ENCODE measurements at regions not wholly inside any gene's neighbourhood (a gene's known extent, or its start where the extent isn't known, plus 50 kb on each side); places are given as distances from the start of the nearest gene placed in this dataset.
A peak's percentile ranks its signal among the peaks of the same experiment; 100 is the strongest.

- Histone ChIP-seq H3K4me1 (replicated peaks in 1 of 2) (peaks cover 12 to 49% of the 10 kb centered on the region in 2 donors), H3K27ac (no peak overlapping the region), H3K4me3 (no peak overlapping the region)
- peak in 4 of 8 experiments; percentile 23 to 86 (median 75) for ATAC-seq (replicated peaks in 6 of 8)
- 8 to 100% (median 72%) methylated on average over 2 to 5 of the region's 6 CpGs for WGBS, 10 experiments
- in situ Hi-C loops (cut with MboI; ENCODE audit: low pct_unique_long_range_greater_than_20kb in 2 of 9, low sequenced_read_pairs in 9 of 9, unreplicated experiment in 9 of 9): no loop called here
Measured at GRCh38 chr4:30839583-30840520, 119.7 kb downstream of the PCDH7 start.

- in situ Hi-C loops (cut with MboI; ENCODE audit: low pct_unique_long_range_greater_than_20kb in 2 of 9, low sequenced_read_pairs in 9 of 9, unreplicated experiment in 9 of 9): no loop called here
- ATAC-seq (replicated peaks in 6 of 8): peak in 1 of 8 experiments; percentile 52
- peaks cover 12 to 44% of the 10 kb centered on the region in 2 donors for H3K4me1 ChIP-seq (replicated peaks in 1 of 2)
- WGBS, 10 experiments: 7 to 100% (median 92%) methylated on average over 1 to 3 of the region's 3 CpGs; no CpG with 5 or more reads in 1 of the 10 experiments
- no peak overlapping the region for H3K4me3 ChIP-seq
- H3K27ac ChIP-seq: no peak overlapping the region
Measured at GRCh38 chr4:30840571-30840970, 120.4 kb downstream of the PCDH7 start.

GRCh38 chr4:30842142-30842541, 122.0 kb downstream of the PCDH7 start:
- in situ Hi-C loops (cut with MboI; ENCODE audit: low pct_unique_long_range_greater_than_20kb in 2 of 9, low sequenced_read_pairs in 9 of 9, unreplicated experiment in 9 of 9): no loop called here
- H3K4me1 ChIP-seq (replicated peaks in 1 of 2): peaks cover 6 to 30% of the 10 kb centered on the region in 2 donors

GRCh38 chr4:30842689-30843088, 122.5 kb downstream of the PCDH7 start:
- WGBS, 10 experiments: 40 to 93% (median 84%) methylated on average over 3 to 6 of the region's 6 CpGs
- in situ Hi-C loops (cut with MboI; ENCODE audit: low pct_unique_long_range_greater_than_20kb in 2 of 9, low sequenced_read_pairs in 9 of 9, unreplicated experiment in 9 of 9): no loop called here
- Histone ChIP-seq H3K27ac (no peak overlapping the region), H3K4me3 (no peak overlapping the region), H3K4me1 (replicated peaks in 1 of 2) (peaks cover 6 to 25% of the 10 kb centered on the region in 2 donors)
- ATAC-seq (replicated peaks in 6 of 8): no peak

More at GRCh38 chr4:30842142-30842541, 122.0 kb downstream of the PCDH7 start:
- Histone ChIP-seq H3K4me3 (no peak overlapping the region), H3K27ac (no peak overlapping the region)
- no peak for ATAC-seq (replicated peaks in 6 of 8)
- WGBS, 10 experiments: 0 to 100% (median 100%) methylated on average over 1 of the region's 1 CpG; no CpG with 5 or more reads in 1 of the 10 experiments

- in situ Hi-C loops (cut with MboI; ENCODE audit: low pct_unique_long_range_greater_than_20kb in 2 of 9, low sequenced_read_pairs in 9 of 9, unreplicated experiment in 9 of 9): no loop called here
- Histone ChIP-seq H3K27ac (no peak overlapping the region), H3K4me1 (replicated peaks in 1 of 2) (peaks cover 2 to 13% of the 10 kb centered on the region in 2 donors), H3K4me3 (no peak overlapping the region)
- ATAC-seq (replicated peaks in 6 of 8): no peak
- WGBS, 10 experiments: 11 to 100% (median 95%) methylated on average over 1 to 3 of the region's 3 CpGs; no CpG with 5 or more reads in 1 of the 10 experiments
Measured at GRCh38 chr4:30844861-30845582, 124.9 kb downstream of the PCDH7 start.

GRCh38 chr4:30847167-30847566, 127.0 kb downstream of the PCDH7 start:
- in situ Hi-C loops (cut with MboI; ENCODE audit: low pct_unique_long_range_greater_than_20kb in 2 of 9, low sequenced_read_pairs in 9 of 9, unreplicated experiment in 9 of 9): no loop called here
- no peak overlapping the region for H3K27ac ChIP-seq
- H3K4me3 ChIP-seq: no peak overlapping the region
- 0 to 14% (median 0%) methylated on average over 1 of the region's 1 CpG; no CpG with 5 or more reads in 3 of the 10 experiments for WGBS, 10 experiments
- peak in 2 of 8 experiments; percentile 62 to 64 for ATAC-seq (replicated peaks in 6 of 8)
- H3K4me1 ChIP-seq (replicated peaks in 1 of 2): peaks cover 0 to 7% of the 10 kb centered on the region in 2 donors

GRCh38 chr4:30847958-30848357, 127.8 kb downstream of the PCDH7 start:
- peaks cover 0 to 7% of the 10 kb centered on the region in 2 donors for H3K4me1 ChIP-seq (replicated peaks in 1 of 2)
- no peak overlapping the region for H3K4me3 ChIP-seq
- in situ Hi-C loops (cut with MboI; ENCODE audit: low pct_unique_long_range_greater_than_20kb in 2 of 9, low sequenced_read_pairs in 9 of 9, unreplicated experiment in 9 of 9): no loop called here
- H3K27ac ChIP-seq: no peak overlapping the region
- 14 to 100% (median 100%) methylated on average over 1 of the region's 1 CpG; no CpG with 5 or more reads in 1 of the 10 experiments for WGBS, 10 experiments
- ATAC-seq (replicated peaks in 6 of 8): no peak

- no peak overlapping the region for H3K4me3 ChIP-seq
- ATAC-seq (replicated peaks in 6 of 8): no peak
- WGBS, 10 experiments: 6 to 100% (median 87%) methylated on average over 2 to 3 of the region's 3 CpGs
Measured at GRCh38 chr4:30854531-30854930, 134.4 kb downstream of the PCDH7 start.

GRCh38 chr4:30855232-30855631, 135.1 kb downstream of the PCDH7 start:
- peak in 3 of 8 experiments; percentile 4 to 12 (median 8) for ATAC-seq (replicated peaks in 6 of 8)
- Histone ChIP-seq H3K27ac (no peak overlapping the region), H3K4me1 (replicated peaks in 1 of 2) (peaks cover 0 to 18% of the 10 kb centered on the region in 2 donors), H3K4me3 (no peak overlapping the region)
- in situ Hi-C loops (cut with MboI; ENCODE audit: low pct_unique_long_range_greater_than_20kb in 2 of 9, low sequenced_read_pairs in 9 of 9, unreplicated experiment in 9 of 9): no loop called here
- 10 to 80% (median 64%) methylated on average over 1 to 3 of the region's 3 CpGs; no CpG with 5 or more reads in 1 of the 10 experiments for WGBS, 10 experiments

More at GRCh38 chr4:30854531-30854930, 134.4 kb downstream of the PCDH7 start:
- no peak overlapping the region for H3K27ac ChIP-seq
- H3K4me1 ChIP-seq (replicated peaks in 1 of 2): peaks cover 0 to 18% of the 10 kb centered on the region in 2 donors
- in situ Hi-C loops (cut with MboI; ENCODE audit: low pct_unique_long_range_greater_than_20kb in 2 of 9, low sequenced_read_pairs in 9 of 9, unreplicated experiment in 9 of 9): no loop called here

- Histone ChIP-seq H3K27ac (no peak overlapping the region), H3K4me1 (replicated peaks in 1 of 2) (peaks cover 0 to 23% of the 10 kb centered on the region in 2 donors), H3K4me3 (no peak overlapping the region)
- in situ Hi-C loops (cut with MboI; ENCODE audit: low pct_unique_long_range_greater_than_20kb in 2 of 9, low sequenced_read_pairs in 9 of 9, unreplicated experiment in 9 of 9): no loop called here
- 5 to 96% (median 82%) methylated on average over 2 to 6 of the region's 6 CpGs for WGBS, 10 experiments
- ATAC-seq (replicated peaks in 6 of 8): no peak
Measured at GRCh38 chr4:30856795-30857564, 136.8 kb downstream of the PCDH7 start.

- ATAC-seq (replicated peaks in 6 of 8): peak in 2 of 8 experiments; percentile 19 to 81
- in situ Hi-C loops (cut with MboI; ENCODE audit: low pct_unique_long_range_greater_than_20kb in 2 of 9, low sequenced_read_pairs in 9 of 9, unreplicated experiment in 9 of 9): no loop called here
- peaks cover 0 to 16% of the 10 kb centered on the region in 2 donors for H3K4me1 ChIP-seq (replicated peaks in 1 of 2)
- H3K4me3 ChIP-seq: no peak overlapping the region
- H3K27ac ChIP-seq: no peak overlapping the region
- 0 to 92% (median 57%) methylated on average over 1 to 3 of the region's 3 CpGs; no CpG with 5 or more reads in 1 of the 10 experiments for WGBS, 10 experiments
Measured at GRCh38 chr4:30860978-30861377, 140.8 kb downstream of the PCDH7 start.

GRCh38 chr4:30862196-30862595, 142.0 kb downstream of the PCDH7 start:
- WGBS, 10 experiments: 0 to 100% (median 86%) methylated on average over 1 of the region's 1 CpG; no CpG with 5 or more reads in 1 of the 10 experiments
- Histone ChIP-seq H3K27ac (no peak overlapping the region), H3K4me1 (replicated peaks in 1 of 2) (peaks cover 0 to 12% of the 10 kb centered on the region in 2 donors), H3K4me3 (no peak overlapping the region)
- in situ Hi-C loops (cut with MboI; ENCODE audit: low pct_unique_long_range_greater_than_20kb in 2 of 9, low sequenced_read_pairs in 9 of 9, unreplicated experiment in 9 of 9): no loop called here
- peak in 3 of 8 experiments; percentile 41 to 66 (median 62) for ATAC-seq (replicated peaks in 6 of 8)
